MM.1S (cell line): ENCODE measurements at regions not wholly inside any gene's neighbourhood (a gene's known extent, or its start where the extent isn't known, plus 50 kb on each side); places are given as distances from the start of the nearest gene placed in this dataset.

Experiments
- DNase-seq: peaks from one replicate; pipeline ENCODE4 v3.0.0-alpha.2; 2015
- H2AFZ ChIP-seq: fragments of 300-600 bp; sonication (generic); 2 replicates; pipeline ENCODE4 v1.6.0; 2016; ENCODE audit warnings: antibody characterized with exemption, low read length
- H3F3A ChIP-seq: fragments of 300-600 bp; sonication (generic); 2 replicates; pipeline ENCODE4 v1.6.1; 2016; ENCODE audit warnings: mild to moderate bottlenecking, antibody characterized with exemption, low read length, moderate library complexity, mixed read lengths; ENCODE audit not compliant: insufficient read depth
- H3K27ac ChIP-seq: fragments of 300-600 bp; sonication (generic); 2 replicates; pipeline ENCODE4 v1.5.1; 2016; ENCODE audit warnings: mild to moderate bottlenecking, low read length
- H3K27me3 ChIP-seq: fragments of 300-600 bp; sonication (generic); replicated peaks from 2 replicates; pipeline ENCODE4 v1.6.0; 2016; ENCODE audit warnings: low read length; ENCODE audit not compliant: insufficient read depth
- H3K36me3 ChIP-seq: fragments of 300-600 bp; sonication (generic); replicated peaks from 2 replicates; pipeline ENCODE4 v1.6.1; 2016; ENCODE audit warnings: mild to moderate bottlenecking, low read length, mixed read lengths; ENCODE audit not compliant: insufficient read depth
- H3K4me1 ChIP-seq: fragments of 300-600 bp; sonication (generic); 2 replicates; pipeline ENCODE4 v1.6.1; 2016; ENCODE audit warnings: low read length, mixed read lengths
- H3K4me2 ChIP-seq: fragments of 300-600 bp; sonication (generic); 2 replicates; pipeline ENCODE4 v1.6.0; 2016; ENCODE audit warnings: low read depth, low read length
- H3K4me3 ChIP-seq: fragments of 300-600 bp; sonication (generic); 2 replicates; pipeline ENCODE4 v1.5.1; 2016; ENCODE audit warnings: low read length, mixed read lengths
- H3K79me2 ChIP-seq: fragments of 300-600 bp; sonication (generic); 2 replicates; pipeline ENCODE4 v1.6.1; 2016; ENCODE audit warnings: mixed run types, low read length, mixed read lengths
- H3K9ac ChIP-seq: fragments of 300-600 bp; sonication (generic); 2 replicates; pipeline ENCODE4 v1.6.1; 2016; ENCODE audit warnings: low read length, mixed read lengths
- H3K9me2 ChIP-seq: fragments of 300-600 bp; sonication (generic); replicated peaks from 2 replicates; pipeline ENCODE4 v1.6.1; 2016; ENCODE audit warnings: mild to moderate bottlenecking, low read length, mixed read lengths; ENCODE audit not compliant: insufficient read depth
- H3K9me3 ChIP-seq: fragments of 300-600 bp; sonication (generic); replicated peaks from 2 replicates; pipeline ENCODE4 v1.6.1; 2016; ENCODE audit warnings: mild to moderate bottlenecking, low read length, mixed read lengths; ENCODE audit not compliant: insufficient read depth
- H4K20me1 ChIP-seq: fragments of 300-600 bp; sonication (generic); 2 replicates; pipeline ENCODE4 v1.6.1; 2016; ENCODE audit warnings: mild to moderate bottlenecking, low read length, moderate library complexity, mixed read lengths; ENCODE audit not compliant: insufficient read depth
- EZH2 ChIP-seq: fragments of 300-600 bp; sonication (generic); optimal IDR thresholded peaks from 2 replicates; pipeline ENCODE3; 2017; ENCODE audit warnings: low read depth, mild to moderate bottlenecking, antibody characterized with exemption, low read length, mixed read lengths
- EZH2phosphoT487 ChIP-seq: fragments of 300-600 bp; sonication (generic); IDR thresholded peaks from 2 replicates; pipeline ENCODE4 v1.6.1; 2018; ENCODE audit warnings: antibody characterized with exemption, low read length
- TF ChIP-seq, protein P1 (sequence below): fragments of 300-600 bp; sonication (generic); IDR thresholded peaks from 2 replicates; pipeline ENCODE4 v1.5.1; 2016; ENCODE audit warnings: antibody characterized with exemption, low read length, mixed read lengths

DNA sequence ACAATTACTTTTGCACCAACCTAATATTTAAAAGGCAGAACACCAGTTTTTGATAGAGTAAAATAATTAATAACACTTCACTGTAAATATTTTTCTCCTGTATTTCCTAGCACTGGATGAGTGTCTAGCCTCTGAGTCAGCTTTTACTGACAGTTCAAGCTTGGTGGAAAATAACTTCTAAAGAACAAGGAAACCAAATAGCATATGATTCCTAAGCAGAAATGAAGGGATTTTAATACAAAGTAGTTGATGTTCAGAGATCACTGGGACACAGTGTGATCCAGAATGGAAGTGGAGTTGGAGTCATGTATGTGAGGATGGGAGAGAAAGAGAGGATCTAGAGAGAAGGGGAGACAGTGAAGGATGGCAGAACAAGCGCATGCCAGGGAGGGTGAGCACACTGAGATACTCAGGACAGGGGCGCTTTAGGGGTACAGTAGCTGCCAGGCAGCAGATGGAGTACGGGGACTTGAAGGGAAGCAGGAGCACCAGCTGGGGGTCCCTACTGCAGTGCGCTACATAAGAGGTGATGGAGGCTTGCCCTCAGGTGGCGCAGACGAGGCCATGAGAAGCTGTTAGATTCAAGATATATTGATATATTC is 117.9 kb upstream of the KLF6 start:
- Histone ChIP-seq H3K4me3 (no peak overlapping the region), H3K27me3 (no peaks in the 10 kb centered on the region), H3K9ac (peak overlapping the region; percentile 40), H3K4me2 (peak overlapping the region; percentile 38; the same call in 1 of the 2 replicates), H3F3A (no peaks in the 10 kb centered on the region), H3K79me2 (no peaks in the 10 kb centered on the region), H3K27ac (peak overlapping the region; percentile 84), H2AFZ (no peak overlapping the region), H3K9me3 (no peaks in the 10 kb centered on the region), H3K4me1 (peaks cover 15% of the 10 kb centered on the region), H4K20me1 (no peaks in the 10 kb centered on the region), H3K36me3 (no peaks in the 10 kb centered on the region), H3K9me2 (no peaks in the 10 kb centered on the region)
- TF ChIP-seq EZH2: no peak
- TF ChIP-seq EZH2phosphoT487: no peak
- TF ChIP-seq, protein P1, sequence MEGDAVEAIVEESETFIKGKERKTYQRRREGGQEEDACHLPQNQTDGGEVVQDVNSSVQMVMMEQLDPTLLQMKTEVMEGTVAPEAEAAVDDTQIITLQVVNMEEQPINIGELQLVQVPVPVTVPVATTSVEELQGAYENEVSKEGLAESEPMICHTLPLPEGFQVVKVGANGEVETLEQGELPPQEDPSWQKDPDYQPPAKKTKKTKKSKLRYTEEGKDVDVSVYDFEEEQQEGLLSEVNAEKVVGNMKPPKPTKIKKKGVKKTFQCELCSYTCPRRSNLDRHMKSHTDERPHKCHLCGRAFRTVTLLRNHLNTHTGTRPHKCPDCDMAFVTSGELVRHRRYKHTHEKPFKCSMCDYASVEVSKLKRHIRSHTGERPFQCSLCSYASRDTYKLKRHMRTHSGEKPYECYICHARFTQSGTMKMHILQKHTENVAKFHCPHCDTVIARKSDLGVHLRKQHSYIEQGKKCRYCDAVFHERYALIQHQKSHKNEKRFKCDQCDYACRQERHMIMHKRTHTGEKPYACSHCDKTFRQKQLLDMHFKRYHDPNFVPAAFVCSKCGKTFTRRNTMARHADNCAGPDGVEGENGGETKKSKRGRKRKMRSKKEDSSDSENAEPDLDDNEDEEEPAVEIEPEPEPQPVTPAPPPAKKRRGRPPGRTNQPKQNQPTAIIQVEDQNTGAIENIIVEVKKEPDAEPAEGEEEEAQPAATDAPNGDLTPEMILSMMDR: no peak
- no peak for DNase-seq

DNA sequence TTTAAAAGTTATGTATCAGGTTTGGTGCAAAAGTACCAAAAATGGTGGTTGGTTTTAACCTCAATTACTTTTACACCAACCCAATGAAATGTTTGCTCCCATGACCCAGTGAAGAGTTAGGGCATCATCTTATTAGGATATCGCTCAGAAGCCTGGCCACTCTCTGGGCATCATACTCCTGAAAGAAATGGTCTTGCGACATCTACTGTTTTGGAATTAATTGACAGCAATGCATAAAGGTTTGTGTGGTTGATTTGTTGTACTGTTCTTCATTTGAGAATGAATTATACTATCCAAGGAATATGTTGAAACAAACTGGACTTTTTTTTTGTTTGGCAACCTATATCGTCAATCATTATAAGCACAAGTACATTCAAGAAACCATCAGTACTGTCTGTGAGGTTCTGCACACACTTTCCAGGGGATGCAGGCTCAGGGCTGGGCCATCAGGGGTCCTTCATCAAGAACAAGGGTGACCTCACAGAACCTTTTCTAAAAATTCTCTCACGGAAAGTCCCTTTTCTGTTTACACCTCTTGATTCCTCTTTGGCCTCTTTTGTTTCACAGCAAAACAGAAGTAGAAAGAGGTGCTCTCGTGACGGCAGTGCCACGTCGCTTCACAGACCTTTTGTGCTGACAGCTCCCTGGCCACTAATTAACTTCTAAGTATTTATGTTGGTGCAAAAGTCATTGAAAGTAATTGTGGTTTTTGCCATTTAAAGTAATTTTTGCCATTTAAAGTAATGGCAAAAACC is 117.2 kb upstream of the KLF6 start:
- peak overlapping the region; percentile 84 for H3K27ac ChIP-seq
- no peaks in the 10 kb centered on the region for H3K27me3 ChIP-seq
- H3K4me2 ChIP-seq: peak overlapping the region; percentile 38; the same call in 1 of the 2 replicates
- no peak for TF ChIP-seq EZH2
- TF ChIP-seq EZH2phosphoT487: no peak
- TF ChIP-seq, protein P1: no peak
- no peak overlapping the region for H2AFZ ChIP-seq
- no peak overlapping the region for H3K4me3 ChIP-seq
- H3K9ac ChIP-seq: peak overlapping the region; percentile 40
- no peaks in the 10 kb centered on the region for H3K36me3 ChIP-seq
- no peaks in the 10 kb centered on the region for H3K9me3 ChIP-seq
- peak; percentile 87 for DNase-seq
- H3K4me1 ChIP-seq: peaks cover 15% of the 10 kb centered on the region
- no peaks in the 10 kb centered on the region for H3K79me2 ChIP-seq
- H3K9me2 ChIP-seq: no peaks in the 10 kb centered on the region
- H3F3A ChIP-seq: no peaks in the 10 kb centered on the region
- H4K20me1 ChIP-seq: no peaks in the 10 kb centered on the region

DNA sequence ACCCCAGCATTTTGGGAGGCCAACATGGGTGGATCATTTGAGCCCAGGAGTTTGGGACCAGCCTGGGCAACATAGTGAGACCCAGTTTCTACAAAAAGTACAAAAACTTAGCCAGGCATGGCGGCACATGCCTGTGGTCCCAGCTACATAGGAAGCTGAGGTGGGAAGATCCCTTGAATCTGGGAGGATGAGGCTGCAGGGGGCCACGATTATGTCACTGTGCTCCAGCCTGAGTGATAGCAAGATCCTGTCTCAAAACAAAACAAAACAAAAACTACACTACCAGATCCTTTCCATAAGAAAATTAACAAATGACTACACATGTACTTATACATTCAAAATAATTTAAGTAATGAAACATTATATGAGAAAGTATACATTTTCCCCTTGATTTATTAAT is 116.4 kb upstream of the KLF6 start:
- no peaks in the 10 kb centered on the region for H3K36me3 ChIP-seq
- H3K27ac ChIP-seq: 0 out of 2 replicates have a peak overlapping the region, but pooled peaks have one; percentile 84
- H3K9ac ChIP-seq: no peak overlapping the region
- peaks cover 15% of the 10 kb centered on the region for H3K4me1 ChIP-seq
- no peak overlapping the region for H3K4me3 ChIP-seq
- no peak for TF ChIP-seq EZH2
- TF ChIP-seq EZH2phosphoT487: no peak
- TF ChIP-seq, protein P1: no peak
- no peaks in the 10 kb centered on the region for H3K9me2 ChIP-seq
- no peaks in the 10 kb centered on the region for H4K20me1 ChIP-seq
- DNase-seq: no peak
- H3K79me2 ChIP-seq: no peaks in the 10 kb centered on the region
- no peak overlapping the region for H2AFZ ChIP-seq
- no peaks in the 10 kb centered on the region for H3F3A ChIP-seq
- no peaks in the 10 kb centered on the region for H3K27me3 ChIP-seq
- no peaks in the 10 kb centered on the region for H3K9me3 ChIP-seq
- H3K4me2 ChIP-seq: no peak overlapping the region
